ENCODE measurements at regions not wholly inside any gene's neighbourhood (a gene's known extent, or its start where the extent isn't known, plus 50 kb on each side); places are given as distances from the start of the nearest gene placed in this dataset.

DNA sequence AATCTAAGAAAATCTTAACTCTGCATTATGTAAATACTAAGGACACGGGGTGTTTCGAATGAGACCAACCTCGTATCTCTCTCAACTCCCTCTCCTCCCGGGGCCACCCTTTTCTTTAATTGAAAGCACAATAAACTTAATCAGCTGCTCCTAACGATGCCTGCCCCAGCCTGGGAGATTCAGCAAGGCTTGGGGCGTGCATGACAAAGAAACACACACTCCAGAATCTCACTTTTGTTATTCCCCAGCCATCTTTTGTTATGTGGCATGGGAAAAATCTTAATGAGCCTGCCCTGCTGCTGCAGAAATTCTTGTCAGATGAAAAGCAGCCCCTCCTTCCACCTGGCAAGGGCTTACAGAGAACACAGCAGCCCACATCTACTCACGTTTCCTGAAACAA lies 117.4 kb downstream of the TTLL2 start:
- TF ChIP-seq, protein P1, sequence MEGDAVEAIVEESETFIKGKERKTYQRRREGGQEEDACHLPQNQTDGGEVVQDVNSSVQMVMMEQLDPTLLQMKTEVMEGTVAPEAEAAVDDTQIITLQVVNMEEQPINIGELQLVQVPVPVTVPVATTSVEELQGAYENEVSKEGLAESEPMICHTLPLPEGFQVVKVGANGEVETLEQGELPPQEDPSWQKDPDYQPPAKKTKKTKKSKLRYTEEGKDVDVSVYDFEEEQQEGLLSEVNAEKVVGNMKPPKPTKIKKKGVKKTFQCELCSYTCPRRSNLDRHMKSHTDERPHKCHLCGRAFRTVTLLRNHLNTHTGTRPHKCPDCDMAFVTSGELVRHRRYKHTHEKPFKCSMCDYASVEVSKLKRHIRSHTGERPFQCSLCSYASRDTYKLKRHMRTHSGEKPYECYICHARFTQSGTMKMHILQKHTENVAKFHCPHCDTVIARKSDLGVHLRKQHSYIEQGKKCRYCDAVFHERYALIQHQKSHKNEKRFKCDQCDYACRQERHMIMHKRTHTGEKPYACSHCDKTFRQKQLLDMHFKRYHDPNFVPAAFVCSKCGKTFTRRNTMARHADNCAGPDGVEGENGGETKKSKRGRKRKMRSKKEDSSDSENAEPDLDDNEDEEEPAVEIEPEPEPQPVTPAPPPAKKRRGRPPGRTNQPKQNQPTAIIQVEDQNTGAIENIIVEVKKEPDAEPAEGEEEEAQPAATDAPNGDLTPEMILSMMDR (conservative IDR thresholded peaks at IDR 0.05; ENCODE audit: low read depth, low read length): no peak
- TF ChIP-seq EZH2 (IDR thresholded peaks at IDR 0.05; ENCODE audit: low read length, unreplicated experiment) (no peak), EZH2phosphoT487 (IDR thresholded peaks at IDR 0.05; ENCODE audit: borderline replicate concordance, low read length) (no peak)
